ENCODE measurements at regions not wholly inside any gene's neighbourhood (a gene's known extent, or its start where the extent isn't known, plus 50 kb on each side); places are given as distances from the start of the nearest gene placed in this dataset.

DNA sequence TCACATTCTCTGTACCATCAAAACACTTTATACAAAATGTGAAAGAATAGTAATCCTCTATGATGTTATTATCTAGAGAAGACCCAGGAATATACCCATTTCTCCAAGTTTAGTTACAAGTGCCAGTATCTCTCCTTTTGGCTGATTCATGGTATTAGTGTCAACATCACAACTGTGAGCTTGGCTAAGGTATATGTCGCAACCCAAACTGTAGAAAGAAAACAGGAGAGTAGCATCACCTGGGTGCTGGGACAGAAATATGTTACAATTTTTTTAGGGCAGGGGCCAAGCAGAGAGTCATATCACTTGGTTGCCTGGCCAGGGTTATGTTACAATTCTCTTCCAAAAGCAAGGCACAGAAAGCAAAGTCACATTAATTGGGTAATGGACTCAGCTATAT is 127.2 kb upstream of the ZNF91 start:
- TF ChIP-seq POLR2A (IDR thresholded peaks at IDR 0.05), result no peak
- TF ChIP-seq, protein P1, sequence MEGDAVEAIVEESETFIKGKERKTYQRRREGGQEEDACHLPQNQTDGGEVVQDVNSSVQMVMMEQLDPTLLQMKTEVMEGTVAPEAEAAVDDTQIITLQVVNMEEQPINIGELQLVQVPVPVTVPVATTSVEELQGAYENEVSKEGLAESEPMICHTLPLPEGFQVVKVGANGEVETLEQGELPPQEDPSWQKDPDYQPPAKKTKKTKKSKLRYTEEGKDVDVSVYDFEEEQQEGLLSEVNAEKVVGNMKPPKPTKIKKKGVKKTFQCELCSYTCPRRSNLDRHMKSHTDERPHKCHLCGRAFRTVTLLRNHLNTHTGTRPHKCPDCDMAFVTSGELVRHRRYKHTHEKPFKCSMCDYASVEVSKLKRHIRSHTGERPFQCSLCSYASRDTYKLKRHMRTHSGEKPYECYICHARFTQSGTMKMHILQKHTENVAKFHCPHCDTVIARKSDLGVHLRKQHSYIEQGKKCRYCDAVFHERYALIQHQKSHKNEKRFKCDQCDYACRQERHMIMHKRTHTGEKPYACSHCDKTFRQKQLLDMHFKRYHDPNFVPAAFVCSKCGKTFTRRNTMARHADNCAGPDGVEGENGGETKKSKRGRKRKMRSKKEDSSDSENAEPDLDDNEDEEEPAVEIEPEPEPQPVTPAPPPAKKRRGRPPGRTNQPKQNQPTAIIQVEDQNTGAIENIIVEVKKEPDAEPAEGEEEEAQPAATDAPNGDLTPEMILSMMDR (IDR thresholded peaks at IDR 0.05), result no peak
